ENCODE measurements at regions not wholly inside any gene's neighbourhood (a gene's known extent, or its start where the extent isn't known, plus 50 kb on each side); places are given as distances from the start of the nearest gene placed in this dataset.

GRCh38 chr10:78576276-78576675 is 492.5 kb upstream of the ZMIZ1 start:
- 23 to 34% methylated on average over 5 of the region's 5 CpGs for WGBS, 2 donors
- peaks cover 3 to 44% (median 20%) of the 10 kb centered on the region in 9 donors for H3K4me1 ChIP-seq
- intact Hi-C loops (cut with DNase I), result loop anchor here in 1 of 10 donors (10.0 kb wide), 1 partner anchor 489 kb away; the partner anchor contains the start of gene ZMIZ1
- H3K4me3 ChIP-seq, result no peak overlapping the region
- DNase-seq, result peak; percentile 26 to 35
- H3K9me3 ChIP-seq, result no peaks in the 10 kb centered on the region
- no peaks in the 10 kb centered on the region for H3K27me3 ChIP-seq
- ATAC-seq, result peak in 4 of 8 donors; percentile 34 to 67 (median 50)
- no peak for TF ChIP-seq CTCF (IDR thresholded peaks at IDR 0.05)
- H3K36me3 ChIP-seq, result no peaks in the 10 kb centered on the region
- H3K27ac ChIP-seq, result peak overlapping the region in 1 of 10 donors; percentile 52

GRCh38 chr10:78577712-78578111 is 491.1 kb upstream of the ZMIZ1 start:
- Histone ChIP-seq H3K36me3 (no peaks in the 10 kb centered on the region), H3K27me3 (no peaks in the 10 kb centered on the region), H3K4me1 (peaks cover 3 to 44% (median 20%) of the 10 kb centered on the region in 9 donors), H3K27ac (no peak overlapping the region), H3K4me3 (no peak overlapping the region), H3K9me3 (no peaks in the 10 kb centered on the region)
- TF ChIP-seq CTCF (IDR thresholded peaks at IDR 0.05), result no peak
- DNase-seq (no peak), ATAC-seq (no peak)
- intact Hi-C loops (cut with DNase I), result loop anchor here in 1 of 10 donors (10.0 kb wide), 1 partner anchor 487 kb away; the partner anchor contains the start of gene ZMIZ1
- WGBS, 2 donors, result 78 to 80% methylated on average over 5 of the region's 5 CpGs

DNA sequence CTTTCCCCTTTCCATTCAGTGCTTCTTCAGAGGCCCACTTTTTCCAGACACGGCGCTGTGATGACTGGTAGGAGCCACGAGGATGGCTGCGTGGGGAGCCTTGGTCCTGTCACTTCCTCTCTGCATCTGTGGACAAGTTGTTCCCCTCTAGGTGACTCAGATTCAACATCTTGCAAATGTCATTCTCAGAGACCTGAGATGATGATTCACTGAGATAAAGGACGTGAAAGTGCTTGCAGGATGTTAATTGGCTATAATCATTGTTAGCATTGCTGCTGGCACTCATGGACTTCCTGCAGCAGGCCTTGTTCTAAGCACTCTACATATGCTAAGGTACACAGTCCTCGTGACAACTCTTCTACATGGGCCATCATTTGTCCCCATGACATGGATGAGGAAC is 489.8 kb upstream of the ZMIZ1 start:
- Histone ChIP-seq H3K27me3 (no peaks in the 10 kb centered on the region), H3K9me3 (no peaks in the 10 kb centered on the region), H3K4me1 (peaks cover 3 to 44% (median 20%) of the 10 kb centered on the region in 9 donors), H3K27ac (no peak overlapping the region), H3K36me3 (no peaks in the 10 kb centered on the region), H3K4me3 (no peak overlapping the region)
- WGBS, 2 donors, result 86 to 88% methylated on average over 6 of the region's 6 CpGs
- TF ChIP-seq CTCF (IDR thresholded peaks at IDR 0.05), result no peak
- intact Hi-C loops (cut with DNase I), result loop anchor here in 1 of 10 donors (10.0 kb wide), 1 partner anchor 486 kb away; the partner anchor contains the start of gene ZMIZ1
- DNase-seq (no peak), ATAC-seq (no peak)

GRCh38 chr10:78579576-78579975 is 489.2 kb upstream of the ZMIZ1 start:
- 70 to 78% methylated on average over 5 of the region's 5 CpGs for WGBS, 2 donors
- Histone ChIP-seq H3K4me3 (no peak overlapping the region), H3K9me3 (no peaks in the 10 kb centered on the region), H3K4me1 (peaks cover 3 to 45% (median 27%) of the 10 kb centered on the region in 9 donors), H3K27ac (peak overlapping the region in 4 of 10 donors; percentile 10 to 52 (median 36)), H3K27me3 (no peaks in the 10 kb centered on the region), H3K36me3 (no peaks in the 10 kb centered on the region)
- TF ChIP-seq CTCF (IDR thresholded peaks at IDR 0.05), result no peak
- peak in 1 of 8 donors; percentile 15 for ATAC-seq
- intact Hi-C loops (cut with DNase I), result loop anchor here in 1 of 10 donors (10.0 kb wide), 1 partner anchor 485 kb away; the partner anchor contains the start of gene ZMIZ1
- no peak for DNase-seq
